ES-I3 (cell line): ENCODE measurements at regions not wholly inside any gene's neighbourhood (a gene's known extent, or its start where the extent isn't known, plus 50 kb on each side); places are given as distances from the start of the nearest gene placed in this dataset.

ENCODE experiments used
- H3K36me3 ChIP-seq: 2 replicates; pipeline ENCODE4 v1.6.1; 2013; ENCODE audit warnings: mild to moderate bottlenecking, low read length, control low read depth, moderate library complexity; ENCODE audit not compliant: insufficient read depth
- H3K4me1 ChIP-seq: 2 replicates; pipeline ENCODE4 v1.6.1; 2013; ENCODE audit warnings: mild to moderate bottlenecking, control low read depth, low read length; ENCODE audit not compliant: insufficient read depth
- H3K9ac ChIP-seq: 2 replicates; pipeline ENCODE4 v1.6.1; 2013; ENCODE audit warnings: low read depth, mild to moderate bottlenecking, low read length, moderate library complexity
- H3K9me3 ChIP-seq: 2 replicates; pipeline ENCODE4 v1.6.1; 2013; ENCODE audit warnings: mild to moderate bottlenecking, low read length, moderate library complexity; ENCODE audit not compliant: control insufficient read depth, insufficient read depth

DNA sequence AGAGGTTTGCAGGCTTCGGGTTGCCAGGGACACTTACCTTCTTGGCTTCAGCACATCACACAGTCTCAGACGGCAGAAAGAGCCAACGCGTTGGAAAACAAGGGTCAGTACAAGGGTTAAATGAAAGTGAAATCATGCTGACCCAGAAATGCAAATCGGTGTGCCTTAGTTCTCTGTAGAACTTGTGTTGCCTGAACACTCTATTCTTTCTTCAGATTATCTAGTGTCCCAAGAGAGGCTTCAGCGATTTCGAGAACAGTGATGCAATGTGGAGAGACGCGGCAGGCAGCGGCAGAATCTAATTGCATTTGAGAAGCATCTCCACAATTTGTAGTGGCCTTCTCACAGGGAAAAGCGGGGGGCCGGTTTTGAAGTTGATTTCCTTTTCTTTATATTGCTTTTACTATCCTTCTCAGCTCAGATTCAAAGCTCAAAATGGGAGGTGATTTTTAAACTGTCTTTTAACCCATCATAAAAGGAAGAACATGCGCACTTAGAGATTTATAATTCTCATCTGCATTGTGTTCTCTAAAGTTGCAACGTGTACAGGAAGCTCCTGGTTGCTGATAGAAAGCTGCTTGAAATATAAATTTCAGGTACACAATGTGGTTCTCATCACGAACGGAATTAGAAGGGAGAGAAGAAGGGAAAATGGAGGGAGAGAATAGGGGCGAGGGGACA is 67.8 kb upstream of the EGLN3 start:
- no peak overlapping the region for H3K9ac ChIP-seq
- H3K36me3 ChIP-seq: no peaks in the 10 kb centered on the region
- H3K4me1 ChIP-seq: peaks cover 5% of the 10 kb centered on the region
- no peaks in the 10 kb centered on the region for H3K9me3 ChIP-seq

DNA sequence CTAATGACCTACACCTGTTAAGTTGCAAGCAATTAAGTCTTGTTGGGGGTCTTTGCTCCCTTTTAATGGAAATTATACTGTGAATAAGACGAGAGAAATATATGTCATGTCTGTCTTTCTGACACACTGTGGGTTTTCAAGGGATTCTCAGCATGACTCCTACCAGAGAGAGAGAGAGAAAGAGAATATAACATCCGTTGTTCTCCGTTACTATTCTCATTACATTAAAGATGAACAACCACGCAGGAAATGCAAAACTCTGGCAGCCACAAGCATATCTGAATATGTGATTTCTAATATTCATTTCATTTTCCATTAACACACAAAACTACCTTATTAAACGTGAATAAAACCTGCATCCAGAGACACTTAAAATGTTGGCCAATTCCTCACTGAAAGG is 67.3 kb upstream of the EGLN3 start:
- Histone ChIP-seq H3K4me1 (peaks cover 10% of the 10 kb centered on the region), H3K9ac (no peak overlapping the region), H3K9me3 (no peaks in the 10 kb centered on the region), H3K36me3 (no peaks in the 10 kb centered on the region)

GRCh38 chr14:34015383-34015782 is 64.5 kb upstream of the EGLN3 start:
- Histone ChIP-seq H3K9me3 (no peaks in the 10 kb centered on the region), H3K36me3 (no peaks in the 10 kb centered on the region), H3K9ac (no peak overlapping the region), H3K4me1 (peaks cover 13% of the 10 kb centered on the region)

DNA sequence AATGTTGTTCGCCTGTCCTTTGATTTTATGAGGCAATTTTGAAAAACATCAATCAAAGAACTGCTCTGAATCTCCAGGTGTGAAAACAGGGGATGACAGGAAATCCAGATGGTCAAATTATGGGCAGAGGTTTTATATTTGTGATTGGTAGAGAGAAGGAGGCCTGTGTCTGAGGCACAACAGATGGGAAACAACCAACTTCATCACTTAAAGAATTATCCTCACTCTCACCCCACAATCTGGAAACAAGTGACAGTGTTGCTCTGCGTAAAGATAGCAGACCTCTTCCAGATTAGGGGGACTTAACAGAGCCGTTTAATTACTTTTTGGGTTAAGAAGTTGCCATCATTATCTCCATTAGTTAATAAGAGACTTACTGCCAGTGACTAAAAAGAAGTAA is 64.1 kb upstream of the EGLN3 start:
- H3K9me3 ChIP-seq: no peaks in the 10 kb centered on the region
- H3K9ac ChIP-seq: no peak overlapping the region
- peaks cover 13% of the 10 kb centered on the region for H3K4me1 ChIP-seq
- H3K36me3 ChIP-seq: no peaks in the 10 kb centered on the region

GRCh38 chr14:34013721-34014060 is 62.8 kb upstream of the EGLN3 start:
- Histone ChIP-seq H3K9ac (no peak overlapping the region), H3K4me1 (peaks cover 13% of the 10 kb centered on the region), H3K36me3 (no peaks in the 10 kb centered on the region), H3K9me3 (peaks cover 2% of the 10 kb centered on the region; the same call in 1 of the 2 replicates)

GRCh38 chr14:34012978-34013720 is 62.3 kb upstream of the EGLN3 start:
- Histone ChIP-seq H3K9me3 (peaks cover 2% of the 10 kb centered on the region; the same call in 1 of the 2 replicates), H3K4me1 (peaks cover 13% of the 10 kb centered on the region), H3K36me3 (no peaks in the 10 kb centered on the region), H3K9ac (no peak overlapping the region)

DNA sequence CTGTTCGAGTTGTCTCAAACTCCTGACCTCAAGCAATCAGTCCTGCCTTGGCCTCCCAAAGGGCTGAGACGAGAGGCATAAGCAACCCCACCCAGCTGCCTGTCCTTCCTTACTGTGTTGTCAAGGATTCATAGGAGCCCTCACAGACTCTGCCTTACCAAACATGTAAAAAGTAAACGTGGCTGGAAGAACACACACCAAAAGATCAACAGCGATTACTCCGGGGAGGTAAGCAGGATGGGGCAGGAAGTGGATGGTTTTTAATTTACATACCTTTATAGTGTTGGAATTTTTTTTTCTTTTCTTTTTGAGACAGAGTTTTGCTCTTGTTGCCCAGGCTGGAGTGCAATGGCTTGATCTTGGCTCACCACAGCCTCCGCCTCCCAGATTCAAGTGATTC is 61.5 kb upstream of the EGLN3 start:
- Histone ChIP-seq H3K9ac (no peak overlapping the region), H3K9me3 (peaks cover 2% of the 10 kb centered on the region; the same call in 1 of the 2 replicates), H3K4me1 (peaks cover 13% of the 10 kb centered on the region), H3K36me3 (no peaks in the 10 kb centered on the region)

- Histone ChIP-seq H3K9ac (no peak overlapping the region), H3K9me3 (peaks cover 2% of the 10 kb centered on the region; the same call in 1 of the 2 replicates), H3K4me1 (peaks cover 13% of the 10 kb centered on the region), H3K36me3 (no peaks in the 10 kb centered on the region)
Measured at GRCh38 chr14:34009956-34010355, 59.1 kb upstream of the EGLN3 start.

- H3K9ac ChIP-seq: no peak overlapping the region
- peaks cover 2% of the 10 kb centered on the region; the same call in 1 of the 2 replicates for H3K9me3 ChIP-seq
- H3K36me3 ChIP-seq: no peaks in the 10 kb centered on the region
- H3K4me1 ChIP-seq: 0 out of 2 replicates have a peak, but pooled peaks cover under 1% of the 10 kb centered on the region
Measured at GRCh38 chr14:34007902-34008301, 57.0 kb upstream of the EGLN3 start.

GRCh38 chr14:34005901-34006300 is 55.0 kb upstream of the EGLN3 start:
- Histone ChIP-seq H3K9me3 (peaks cover 2% of the 10 kb centered on the region; the same call in 1 of the 2 replicates), H3K36me3 (no peaks in the 10 kb centered on the region), H3K4me1 (no peaks in the 10 kb centered on the region), H3K9ac (no peak overlapping the region)

- Histone ChIP-seq H3K9me3 (peaks cover 2% of the 10 kb centered on the region; the same call in 1 of the 2 replicates), H3K9ac (no peak overlapping the region), H3K36me3 (no peaks in the 10 kb centered on the region), H3K4me1 (no peaks in the 10 kb centered on the region)
Measured at GRCh38 chr14:34004881-34005280, 54.0 kb upstream of the EGLN3 start.

DNA sequence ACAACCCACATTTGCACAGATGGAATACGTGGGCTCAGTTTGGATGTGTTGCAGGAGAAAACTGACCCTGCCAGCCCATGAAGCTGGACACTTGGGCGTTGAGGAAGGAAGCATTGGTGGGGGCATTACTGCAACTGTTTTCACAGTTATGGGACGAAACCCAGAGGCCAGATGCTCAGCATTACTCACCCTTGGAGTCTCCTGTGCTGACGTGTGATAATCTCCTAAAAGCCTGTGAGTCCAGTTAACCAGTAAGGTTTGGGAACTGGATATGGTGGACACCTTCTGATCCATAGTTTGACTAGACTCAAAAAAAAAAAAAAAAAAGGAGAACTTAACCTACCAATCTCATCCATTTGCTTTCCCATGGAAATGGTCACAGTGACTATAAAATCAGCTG is 52.8 kb upstream of the EGLN3 start:
- Histone ChIP-seq H3K9me3 (no peaks in the 10 kb centered on the region), H3K36me3 (no peaks in the 10 kb centered on the region), H3K4me1 (no peaks in the 10 kb centered on the region), H3K9ac (no peak overlapping the region)

DNA sequence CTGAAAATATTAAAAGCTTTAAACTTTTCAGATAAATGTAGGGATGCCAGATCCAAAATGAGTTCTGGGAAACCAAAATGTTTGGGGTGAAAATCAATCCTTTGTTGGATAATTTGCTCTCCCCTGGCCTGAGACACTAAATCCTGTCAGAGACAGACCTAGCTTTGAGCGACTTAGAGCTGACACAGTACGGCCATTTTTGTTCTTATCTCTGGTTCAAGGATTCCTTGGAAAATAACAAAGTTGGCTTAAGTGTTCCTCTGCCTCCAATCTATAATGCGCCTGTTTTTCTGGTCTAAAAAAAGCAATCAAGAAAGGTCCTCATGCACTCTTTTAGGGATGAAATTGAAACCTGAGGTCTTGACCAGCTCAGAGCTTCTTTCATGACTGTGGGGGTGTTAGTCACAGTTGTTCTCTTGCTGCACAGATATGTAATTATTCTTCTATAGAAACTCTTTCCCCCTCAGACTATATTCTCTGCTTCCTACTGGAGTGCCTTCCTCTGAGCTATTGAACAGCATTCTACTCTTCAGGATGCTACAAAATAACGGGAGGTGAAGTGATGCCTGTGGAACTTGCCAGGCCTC is 52.3 kb upstream of the EGLN3 start:
- Histone ChIP-seq H3K4me1 (no peaks in the 10 kb centered on the region), H3K9ac (no peak overlapping the region), H3K36me3 (no peaks in the 10 kb centered on the region), H3K9me3 (no peaks in the 10 kb centered on the region)
